ENCODE measurements at regions not wholly inside any gene's neighbourhood (a gene's known extent, or its start where the extent isn't known, plus 50 kb on each side); places are given as distances from the start of the nearest gene placed in this dataset.

DNA sequence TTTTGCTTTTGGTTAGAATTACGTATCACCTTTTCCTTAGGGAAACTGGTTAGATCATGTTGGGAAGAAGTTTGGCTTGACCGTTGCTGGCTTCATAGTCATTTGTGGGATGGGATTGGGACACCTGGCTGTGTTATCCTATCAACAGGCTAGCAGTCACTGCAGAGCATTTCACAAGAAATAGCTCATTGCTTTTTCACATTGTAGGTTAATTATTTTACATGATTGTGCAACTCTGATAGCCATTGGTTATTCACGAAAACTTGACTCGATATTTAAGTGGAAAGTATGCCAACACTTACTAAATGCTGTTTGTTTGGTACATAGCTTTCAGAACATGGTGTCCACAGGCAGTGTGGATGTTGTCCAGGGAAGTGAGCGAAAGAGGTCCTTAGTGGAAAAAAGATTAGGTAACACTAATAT is 89.4 kb downstream of the NKX2-1 start:
- TF ChIP-seq, protein P1, sequence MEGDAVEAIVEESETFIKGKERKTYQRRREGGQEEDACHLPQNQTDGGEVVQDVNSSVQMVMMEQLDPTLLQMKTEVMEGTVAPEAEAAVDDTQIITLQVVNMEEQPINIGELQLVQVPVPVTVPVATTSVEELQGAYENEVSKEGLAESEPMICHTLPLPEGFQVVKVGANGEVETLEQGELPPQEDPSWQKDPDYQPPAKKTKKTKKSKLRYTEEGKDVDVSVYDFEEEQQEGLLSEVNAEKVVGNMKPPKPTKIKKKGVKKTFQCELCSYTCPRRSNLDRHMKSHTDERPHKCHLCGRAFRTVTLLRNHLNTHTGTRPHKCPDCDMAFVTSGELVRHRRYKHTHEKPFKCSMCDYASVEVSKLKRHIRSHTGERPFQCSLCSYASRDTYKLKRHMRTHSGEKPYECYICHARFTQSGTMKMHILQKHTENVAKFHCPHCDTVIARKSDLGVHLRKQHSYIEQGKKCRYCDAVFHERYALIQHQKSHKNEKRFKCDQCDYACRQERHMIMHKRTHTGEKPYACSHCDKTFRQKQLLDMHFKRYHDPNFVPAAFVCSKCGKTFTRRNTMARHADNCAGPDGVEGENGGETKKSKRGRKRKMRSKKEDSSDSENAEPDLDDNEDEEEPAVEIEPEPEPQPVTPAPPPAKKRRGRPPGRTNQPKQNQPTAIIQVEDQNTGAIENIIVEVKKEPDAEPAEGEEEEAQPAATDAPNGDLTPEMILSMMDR (IDR thresholded peaks at IDR 0.05; ENCODE audit: low read depth, low read length, missing control alignments): no peak
- in situ Hi-C loops (cut with HindIII; ENCODE audit: low sequenced_read_pairs): no loop called here
- no peak for DNase-seq (ENCODE audit: low read depth)
- H3K4me3 ChIP-seq (ENCODE audit: low read depth, low read length): no peak overlapping the region

DNA sequence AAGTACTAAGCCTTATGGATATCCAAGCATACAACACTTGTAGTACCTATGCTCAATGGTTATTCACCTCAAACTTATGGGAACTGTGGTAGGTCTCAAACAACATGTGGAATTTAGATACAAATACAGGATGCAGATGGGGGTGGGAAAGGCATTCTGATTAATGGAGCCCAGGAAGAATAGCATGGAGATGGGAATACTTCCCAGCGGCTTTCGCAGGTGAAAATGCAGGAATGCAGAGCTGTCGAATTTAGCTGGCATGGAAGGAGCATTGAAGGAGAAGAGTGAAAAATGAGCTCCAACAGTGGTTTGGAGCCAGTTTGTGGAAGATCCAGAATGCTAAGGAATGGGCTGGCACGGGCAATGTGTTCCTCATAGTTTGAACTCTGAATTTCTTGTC is 89.9 kb downstream of the NKX2-1 start:
- TF ChIP-seq, protein P1 (IDR thresholded peaks at IDR 0.05; ENCODE audit: low read depth, low read length, missing control alignments): no peak
- no peak overlapping the region for H3K4me3 ChIP-seq (ENCODE audit: low read depth, low read length)
- no peak for DNase-seq (ENCODE audit: low read depth)
- in situ Hi-C loops (cut with HindIII; ENCODE audit: low sequenced_read_pairs): no loop called here

- TF ChIP-seq, protein P1 (IDR thresholded peaks at IDR 0.05; ENCODE audit: low read depth, low read length, missing control alignments): no peak
- no peak overlapping the region for H3K4me3 ChIP-seq (ENCODE audit: low read depth, low read length)
- no peak for DNase-seq (ENCODE audit: low read depth)
- in situ Hi-C loops (cut with HindIII; ENCODE audit: low sequenced_read_pairs): no loop called here
These were observed 90.3 kb downstream of the NKX2-1 start for GRCh38 chr14:36429692-36430091.

DNA sequence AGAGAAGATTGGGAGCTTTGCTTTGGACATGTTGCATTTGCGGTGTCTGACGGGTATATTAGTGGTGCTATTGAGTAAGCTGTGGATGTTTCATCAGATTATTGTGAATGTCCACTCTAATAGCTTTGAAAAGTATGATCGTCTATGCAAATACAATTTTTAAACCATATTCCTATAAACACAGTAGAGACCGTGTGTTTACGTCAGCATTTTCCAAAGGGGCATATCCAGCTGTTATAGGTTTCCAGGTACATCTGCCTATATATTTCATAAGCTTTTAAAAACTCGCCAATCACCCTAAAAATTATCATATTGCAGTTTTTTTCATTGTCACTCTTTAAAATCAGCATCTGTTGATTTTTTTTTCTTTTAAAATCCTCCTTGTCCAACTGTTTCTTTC is 91.7 kb downstream of the NKX2-1 start:
- TF ChIP-seq, protein P1 (IDR thresholded peaks at IDR 0.05; ENCODE audit: low read depth, low read length, missing control alignments): no peak
- in situ Hi-C loops (cut with HindIII; ENCODE audit: low sequenced_read_pairs): no loop called here
- H3K4me3 ChIP-seq (ENCODE audit: low read depth, low read length): no peak overlapping the region
- DNase-seq (ENCODE audit: low read depth): no peak

GRCh38 chr14:36426836-36427235 is 93.2 kb downstream of the NKX2-1 start:
- H3K4me3 ChIP-seq (ENCODE audit: low read depth, low read length): no peak overlapping the region
- TF ChIP-seq, protein P1 (IDR thresholded peaks at IDR 0.05; ENCODE audit: low read depth, low read length, missing control alignments): no peak
- in situ Hi-C loops (cut with HindIII; ENCODE audit: low sequenced_read_pairs): no loop called here
- no peak for DNase-seq (ENCODE audit: low read depth)

GRCh38 chr14:36426113-36426512 is 93.9 kb downstream of the NKX2-1 start:
- in situ Hi-C loops (cut with HindIII; ENCODE audit: low sequenced_read_pairs): no loop called here

More at GRCh38 chr14:36426113-36426512, 93.9 kb downstream of the NKX2-1 start:
- TF ChIP-seq, protein P1 (IDR thresholded peaks at IDR 0.05; ENCODE audit: low read depth, low read length, missing control alignments): no peak
- no peak for DNase-seq (ENCODE audit: low read depth)
- H3K4me3 ChIP-seq (ENCODE audit: low read depth, low read length): no peak overlapping the region

All from astrocyte of the cerebellum (primary cell).